Epidermal melanocyte (primary cell): ENCODE measurements at regions not wholly inside any gene's neighbourhood (a gene's known extent, or its start where the extent isn't known, plus 50 kb on each side); places are given as distances from the start of the nearest gene placed in this dataset.
"Not testable (repeated sequence)": the region's sequence is repeated elsewhere in the genome, so short reads cannot be mapped to it uniquely, and the experiment has no call there.

Source experiments
- DNase-seq: peaks from one replicate; pipeline ENCODE4 v3.0.0; 2011; ENCODE audit warnings: low spot score; ENCODE audit not compliant: insufficient read length

- DNase-seq, result no peak
Observed at GRCh38 chr2:193382583-193382982, 1187.8 kb upstream of the TMEFF2 start.

- DNase-seq, result no peak
Observed at GRCh38 chr2:193377789-193378188, 1183.1 kb upstream of the TMEFF2 start.

GRCh38 chr2:193373120-193373519 lies 1178.4 kb upstream of the TMEFF2 start:
- DNase-seq, result no peak

GRCh38 chr2:193371200-193371599 lies 1176.5 kb upstream of the TMEFF2 start:
- DNase-seq, result no peak

GRCh38 chr2:193368615-193369014 lies 1173.9 kb upstream of the TMEFF2 start:
- no peak for DNase-seq

DNA sequence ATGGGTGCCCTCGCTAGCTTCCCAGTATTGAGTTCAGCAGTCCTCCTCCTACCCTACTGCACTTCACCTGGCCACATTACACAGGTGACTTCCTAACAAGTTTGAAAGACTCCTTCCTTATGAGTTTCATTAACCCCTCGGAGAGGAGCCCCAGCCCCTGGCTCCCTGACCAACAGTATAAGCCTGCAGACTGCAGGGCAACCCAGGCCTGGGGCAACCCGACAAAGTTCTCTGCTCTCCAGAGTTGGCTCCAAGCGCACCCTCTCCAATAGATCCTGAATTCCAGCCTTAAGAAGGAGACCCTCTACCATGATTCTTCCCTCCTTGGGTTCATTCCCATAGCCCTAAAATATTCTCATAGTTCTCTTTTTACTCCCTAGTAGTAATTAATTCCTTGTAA lies 1162.8 kb upstream of the TMEFF2 start:
- no peak for DNase-seq

DNA sequence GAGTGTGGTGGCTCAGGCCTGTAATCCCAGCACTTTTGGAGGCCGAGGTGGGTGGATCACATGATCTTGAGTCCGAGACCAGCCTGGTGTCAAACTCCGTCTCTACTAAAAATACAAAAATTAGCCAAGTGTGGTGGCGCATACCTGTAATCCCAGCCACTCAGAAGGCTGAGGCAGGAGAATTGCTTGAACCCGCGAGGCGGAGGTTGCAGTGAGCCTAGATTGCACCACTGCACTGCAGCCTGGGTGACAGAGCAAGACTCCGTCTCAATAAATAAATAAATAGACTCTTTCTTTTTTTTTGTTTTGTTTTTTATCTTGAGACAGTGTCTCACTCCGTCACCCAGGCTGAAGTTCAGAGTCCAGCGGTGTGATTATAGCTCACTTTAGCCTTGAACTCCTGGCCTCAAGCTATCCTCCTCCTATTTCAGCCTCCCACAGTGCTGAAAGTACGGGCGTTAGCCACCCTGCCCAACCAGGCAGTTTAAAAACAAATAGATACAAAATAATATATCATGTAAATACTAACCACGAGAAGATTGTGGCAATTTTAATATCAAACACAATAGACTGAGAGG lies 1158.0 kb upstream of the TMEFF2 start:
- not testable (repeated sequence) for DNase-seq

DNA sequence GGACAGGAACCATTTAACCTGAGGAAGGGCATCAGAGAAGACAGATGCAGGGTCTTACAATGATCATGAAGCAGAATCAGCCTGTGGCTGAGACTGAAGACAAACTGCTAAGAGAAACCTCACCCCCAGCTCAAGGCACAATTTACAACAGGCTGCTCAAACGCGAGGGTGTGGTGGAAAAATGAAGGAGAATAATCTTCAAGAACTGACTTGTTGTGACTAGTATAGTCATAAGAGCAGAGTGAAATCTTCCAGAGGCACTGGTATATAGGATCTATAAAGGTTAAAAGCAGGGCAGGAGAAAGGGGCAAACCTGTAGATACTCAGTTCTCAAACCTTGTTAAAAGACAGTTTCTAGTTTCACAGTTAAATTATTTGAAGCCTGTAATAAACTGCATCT lies 1155.8 kb upstream of the TMEFF2 start:
- no peak for DNase-seq

DNA sequence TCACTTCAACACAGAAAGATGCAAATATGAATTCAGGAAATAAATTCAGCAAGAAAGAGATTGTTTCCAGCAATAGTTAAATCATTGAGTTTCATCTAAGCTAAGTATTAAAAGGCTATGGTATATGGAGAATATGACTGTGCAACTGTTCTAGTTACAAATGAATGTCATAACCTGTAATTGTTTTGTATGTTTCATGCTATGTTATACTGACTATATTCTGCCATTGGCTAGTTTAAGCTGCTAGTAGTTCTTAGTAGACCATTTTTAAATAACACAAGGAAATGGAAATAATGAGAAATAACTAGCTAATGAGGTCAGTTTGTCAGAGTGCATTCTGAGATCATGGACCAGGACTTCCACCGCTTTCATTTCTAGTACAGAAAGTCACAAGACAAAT lies 1154.9 kb upstream of the TMEFF2 start:
- DNase-seq, result no peak

- no peak for DNase-seq
Observed at GRCh38 chr2:193348055-193348454, 1153.3 kb upstream of the TMEFF2 start.

DNA sequence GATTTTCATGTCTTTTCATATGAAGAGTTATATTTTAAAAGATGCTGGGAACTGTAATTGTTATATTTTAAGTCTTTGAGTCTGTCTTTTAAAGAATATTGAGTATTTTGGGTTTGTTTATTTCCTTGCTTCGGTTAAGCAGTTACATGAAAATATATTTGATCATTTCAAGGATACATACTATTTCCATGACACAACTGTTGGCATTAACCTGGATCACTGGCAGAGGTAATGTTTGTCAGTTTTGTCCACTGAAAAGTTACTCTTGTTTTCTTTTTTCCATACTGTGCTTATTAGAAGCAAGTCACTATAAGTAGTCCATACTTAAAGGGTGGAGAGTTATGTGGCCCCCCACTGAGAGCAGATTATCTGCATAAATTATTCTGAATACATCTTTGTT lies 1142.0 kb upstream of the TMEFF2 start:
- DNase-seq, result no peak

- DNase-seq, result no peak
Observed at GRCh38 chr2:193334401-193334800, 1139.7 kb upstream of the TMEFF2 start.

GRCh38 chr2:193333539-193333938 lies 1138.8 kb upstream of the TMEFF2 start:
- no peak for DNase-seq

DNA sequence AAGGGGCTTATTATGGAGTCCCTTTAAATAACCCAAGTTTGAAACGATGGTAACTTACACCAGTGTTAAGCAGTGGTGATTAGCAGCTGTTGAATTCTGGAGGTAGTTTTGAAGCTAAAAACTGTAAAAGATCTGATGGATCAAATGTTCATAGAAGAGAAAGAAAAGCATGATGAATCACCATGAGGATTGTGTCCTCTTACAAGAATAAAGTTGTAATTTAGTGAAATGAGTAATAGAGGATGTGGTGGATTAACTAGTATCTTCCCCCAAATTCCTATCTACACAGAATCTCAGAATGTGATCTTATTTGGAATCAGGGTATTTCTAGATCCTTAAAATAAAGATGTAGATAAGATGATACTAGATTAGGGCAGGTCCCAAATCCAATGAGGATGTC lies 1138.2 kb upstream of the TMEFF2 start:
- no peak for DNase-seq

- no peak for DNase-seq
Observed at GRCh38 chr2:193331676-193332075, 1136.9 kb upstream of the TMEFF2 start.

DNA sequence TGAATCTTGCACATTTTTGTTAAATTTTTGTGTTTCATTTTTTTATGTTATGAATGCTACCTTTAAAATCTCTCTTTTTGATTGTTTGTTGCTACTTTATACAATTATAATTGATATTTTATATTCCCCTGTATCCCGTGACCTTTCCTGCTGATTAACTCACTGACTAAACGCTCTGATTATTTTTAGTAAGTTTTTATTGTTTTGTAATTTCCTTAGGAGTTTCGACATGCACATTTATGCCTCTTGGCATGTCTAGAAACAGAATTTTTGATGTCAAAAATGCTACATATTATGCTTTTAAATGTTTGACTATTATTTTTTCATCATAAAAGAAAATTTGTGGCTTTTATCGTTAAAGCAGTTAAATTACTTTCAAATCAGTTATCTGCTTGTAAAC lies 1131.6 kb upstream of the TMEFF2 start:
- no peak for DNase-seq

DNA sequence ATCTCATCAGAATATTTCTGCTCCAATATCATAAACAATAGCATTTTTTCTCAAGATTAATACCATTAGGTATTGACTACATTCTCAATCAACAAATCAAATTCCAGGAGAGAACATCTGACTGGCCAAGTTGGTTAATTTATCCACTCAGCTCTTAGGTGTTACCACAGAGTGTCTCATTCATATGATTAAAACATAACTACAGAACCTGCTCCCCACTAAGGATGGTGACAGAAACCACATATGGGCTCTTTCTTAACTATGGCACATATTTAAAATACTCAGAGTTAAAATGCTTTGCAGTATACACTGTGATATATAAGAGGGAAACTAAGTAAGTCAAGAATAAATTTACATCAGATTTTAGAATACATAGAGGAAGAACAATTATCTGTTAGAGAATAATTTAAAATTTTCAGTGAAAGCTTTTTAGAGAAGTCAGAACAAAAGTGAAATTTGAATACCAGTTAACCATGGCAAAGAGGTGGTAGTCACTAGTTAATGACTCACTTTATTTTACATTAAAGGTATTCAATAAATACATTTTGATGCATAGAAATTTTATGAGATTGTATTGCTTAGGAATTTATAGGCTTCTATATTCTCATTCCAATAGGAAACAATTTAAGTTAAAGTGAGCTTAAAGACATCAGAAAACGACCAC lies 1120.8 kb upstream of the TMEFF2 start:
- DNase-seq, result no peak

- DNase-seq, result no peak
Observed at GRCh38 chr2:193303464-193303863, 1108.7 kb upstream of the TMEFF2 start.

DNA sequence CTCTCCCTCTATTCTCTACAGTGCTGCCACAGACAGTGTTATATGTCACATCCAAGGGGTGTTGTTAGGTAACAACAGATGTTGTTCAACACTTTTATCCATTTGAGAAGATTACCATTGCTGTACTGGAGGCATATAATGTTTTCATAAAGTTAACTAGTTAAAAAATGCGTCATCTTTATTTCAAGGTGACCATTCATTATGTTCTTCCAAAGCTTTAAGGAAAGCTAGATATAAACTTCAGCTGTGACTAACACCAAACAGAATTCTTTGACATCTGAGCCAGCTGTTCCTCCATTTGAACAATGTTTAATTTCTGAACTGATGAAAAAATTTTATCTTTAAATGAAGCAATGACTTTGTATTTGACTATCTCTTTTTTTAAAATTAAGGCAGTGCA lies 1099.6 kb upstream of the TMEFF2 start:
- no peak for DNase-seq

GRCh38 chr2:193279361-193279760 lies 1084.6 kb upstream of the TMEFF2 start:
- DNase-seq, result no peak

- no peak for DNase-seq
Observed at GRCh38 chr2:193276988-193277387, 1082.3 kb upstream of the TMEFF2 start.

DNA sequence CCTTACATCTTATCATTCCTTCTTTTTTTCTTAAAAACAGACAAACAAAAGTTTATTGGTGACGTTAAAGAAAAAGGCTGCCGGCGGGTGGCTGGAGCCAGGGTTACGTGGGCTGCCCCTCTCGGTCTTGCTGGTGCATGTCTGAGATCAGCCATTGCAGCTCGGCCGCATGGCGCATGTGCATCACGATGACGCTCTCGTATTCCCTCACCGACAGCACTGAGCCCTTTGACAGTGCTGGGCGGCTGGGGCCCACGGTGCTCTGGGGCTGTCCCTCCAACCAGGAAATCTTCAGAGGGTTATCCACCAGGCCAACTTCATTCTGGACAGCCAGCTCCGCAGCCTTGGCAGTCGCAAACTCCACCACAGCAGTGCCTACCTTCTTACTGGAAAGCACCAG lies 1081.8 kb upstream of the TMEFF2 start:
- no peak for DNase-seq

- DNase-seq, result no peak
Observed at GRCh38 chr2:193276069-193276468, 1081.3 kb upstream of the TMEFF2 start.

DNA sequence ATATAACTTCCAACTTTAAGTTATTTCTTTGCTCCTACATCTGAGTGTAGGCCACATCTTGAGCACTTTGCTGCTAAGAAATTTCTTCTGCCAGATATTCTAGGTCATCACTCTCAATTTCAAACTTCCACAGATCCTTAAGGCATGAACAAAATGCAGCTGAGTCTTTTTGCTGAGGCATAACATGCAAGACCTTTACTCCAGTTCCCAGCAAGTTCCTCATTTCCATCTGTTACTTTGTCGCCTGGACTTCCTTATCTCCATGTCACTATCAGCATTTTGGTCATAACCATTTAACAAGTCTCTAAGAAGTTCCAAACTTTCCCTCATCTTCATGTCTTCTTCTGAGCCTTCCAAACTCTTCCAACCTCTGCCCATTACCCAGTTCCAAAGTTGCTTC lies 1077.3 kb upstream of the TMEFF2 start:
- DNase-seq, result no peak
